SU-DHL-6 (cell line): ENCODE measurements at regions not wholly inside any gene's neighbourhood (a gene's known extent, or its start where the extent isn't known, plus 50 kb on each side); places are given as distances from the start of the nearest gene placed in this dataset.
"Not testable (repeated sequence)": the region's sequence is repeated elsewhere in the genome, so short reads cannot be mapped to it uniquely, and the experiment has no call there.

ENCODE experiments used
- H2AFZ ChIP-seq: fragments of 200-600 bp; sonication (generic); 2 replicates; pipeline ENCODE4 v1.6.1; 2014; ENCODE audit warnings: low read depth, mild to moderate bottlenecking, moderate library complexity, mixed read lengths, antibody characterized with exemption, low read length; ENCODE audit not compliant: severe bottlenecking
- H3F3A ChIP-seq: fragments of 200-600 bp; shearing (Covaris generic); 2 replicates; pipeline ENCODE4 v1.6.0; 2016; ENCODE audit warnings: antibody characterized with exemption, mild to moderate bottlenecking; ENCODE audit not compliant: insufficient read depth
- H3K27ac ChIP-seq: fragments of 200-600 bp; sonication (generic); 2 replicates; pipeline ENCODE4 v1.5.1; 2016; ENCODE audit warnings: low read depth, mild to moderate bottlenecking, low read length, moderate library complexity, mixed read lengths
- H3K27me3 ChIP-seq: fragments of 200-600 bp; sonication (generic), shearing (Covaris generic); 2 replicates; pipeline ENCODE4 v1.6.0; 2014; ENCODE audit warnings: mild to moderate bottlenecking, low read length
- H3K36me3 ChIP-seq: fragments of 200-600 bp; sonication (generic); 2 replicates; pipeline ENCODE4 v1.6.1; 2014; ENCODE audit warnings: mild to moderate bottlenecking, low read length, mixed read lengths
- H3K4me2 ChIP-seq: fragments of 300-600, 200-600 bp; shearing (Covaris generic), sonication (generic); 2 replicates; pipeline ENCODE4 v1.6.0; 2014; ENCODE audit warnings: low read length, low read depth, mild to moderate bottlenecking; ENCODE audit not compliant: poor library complexity, severe bottlenecking
- H3K4me3 ChIP-seq: fragments of 200-600 bp; sonication (generic); 2 replicates; pipeline ENCODE4 v1.5.1; 2014; ENCODE audit warnings: antibody characterized with exemption, low read length, mild to moderate bottlenecking, mixed read lengths; ENCODE audit not compliant: insufficient read depth, poor library complexity, severe bottlenecking
- H3K79me2 ChIP-seq: fragments of 200-600 bp; sonication (generic); 2 replicates; pipeline ENCODE4 v1.6.1; 2014; ENCODE audit warnings: mild to moderate bottlenecking, low read length, moderate library complexity; ENCODE audit not compliant: insufficient read depth
- H3K9ac ChIP-seq: fragments of 200-600 bp; sonication (generic); 2 replicates; pipeline ENCODE4 v1.7.0; 2014; ENCODE audit warnings: mild to moderate bottlenecking, low read length
- H3K9me2 ChIP-seq: fragments of 200-600 bp; sonication (generic); replicated peaks from 2 replicates; pipeline ENCODE4 v1.6.1; 2014; ENCODE audit warnings: low read length; ENCODE audit not compliant: insufficient read depth
- H3K9me3 ChIP-seq: fragments of 200-600 bp; sonication (generic); 2 replicates; pipeline ENCODE4 v1.6.1; 2014; ENCODE audit warnings: low read length, mixed read lengths; ENCODE audit not compliant: insufficient read depth
- H4K20me1 ChIP-seq: fragments of 200-600 bp; sonication (generic); 2 replicates; pipeline ENCODE4 v1.6.1; 2014; ENCODE audit warnings: low read depth, mild to moderate bottlenecking, antibody characterized with exemption, low read length, moderate library complexity, mixed read lengths
- EZH2phosphoT487 ChIP-seq: fragments of 200-600 bp; sonication (generic), shearing (Covaris generic); conservative IDR thresholded peaks from 2 replicates; pipeline ENCODE4 v1.6.1; 2018; ENCODE audit warnings: mild to moderate bottlenecking, antibody characterized with exemption, low read length, moderate library complexity, mixed read lengths
- TF ChIP-seq, protein P1 (sequence below): fragments of 200-600 bp; sonication (generic); IDR thresholded peaks from one replicate; pipeline ENCODE4 v1.5.1; 2017; ENCODE audit warnings: antibody characterized with exemption, mild to moderate bottlenecking, low read length, moderate library complexity; ENCODE audit not compliant: insufficient read depth, poor library complexity, severe bottlenecking

DNA sequence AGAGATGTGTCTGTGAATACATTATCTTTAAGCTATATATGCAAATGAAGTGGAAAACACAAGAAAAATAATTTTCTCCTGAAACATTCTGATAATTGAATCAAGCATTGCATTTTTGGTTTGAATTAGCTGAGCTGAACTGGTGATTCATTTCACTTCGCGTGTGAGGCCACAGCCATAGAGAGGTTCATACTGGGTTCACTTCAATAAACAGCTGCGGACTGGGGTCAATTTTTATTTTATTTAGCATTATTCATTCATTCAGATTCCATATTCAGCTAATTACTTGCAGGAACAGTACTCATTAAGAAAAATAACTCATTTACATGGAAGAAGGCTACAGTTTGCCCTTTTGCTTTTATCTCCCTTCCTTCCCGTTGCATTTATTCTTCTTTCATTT is 195.2 kb upstream of the LRIG3 start:
- H3K27me3 ChIP-seq = no peaks in the 10 kb centered on the region
- no peak overlapping the region for H3K4me3 ChIP-seq
- TF ChIP-seq EZH2phosphoT487 = no peak
- TF ChIP-seq, protein P1, sequence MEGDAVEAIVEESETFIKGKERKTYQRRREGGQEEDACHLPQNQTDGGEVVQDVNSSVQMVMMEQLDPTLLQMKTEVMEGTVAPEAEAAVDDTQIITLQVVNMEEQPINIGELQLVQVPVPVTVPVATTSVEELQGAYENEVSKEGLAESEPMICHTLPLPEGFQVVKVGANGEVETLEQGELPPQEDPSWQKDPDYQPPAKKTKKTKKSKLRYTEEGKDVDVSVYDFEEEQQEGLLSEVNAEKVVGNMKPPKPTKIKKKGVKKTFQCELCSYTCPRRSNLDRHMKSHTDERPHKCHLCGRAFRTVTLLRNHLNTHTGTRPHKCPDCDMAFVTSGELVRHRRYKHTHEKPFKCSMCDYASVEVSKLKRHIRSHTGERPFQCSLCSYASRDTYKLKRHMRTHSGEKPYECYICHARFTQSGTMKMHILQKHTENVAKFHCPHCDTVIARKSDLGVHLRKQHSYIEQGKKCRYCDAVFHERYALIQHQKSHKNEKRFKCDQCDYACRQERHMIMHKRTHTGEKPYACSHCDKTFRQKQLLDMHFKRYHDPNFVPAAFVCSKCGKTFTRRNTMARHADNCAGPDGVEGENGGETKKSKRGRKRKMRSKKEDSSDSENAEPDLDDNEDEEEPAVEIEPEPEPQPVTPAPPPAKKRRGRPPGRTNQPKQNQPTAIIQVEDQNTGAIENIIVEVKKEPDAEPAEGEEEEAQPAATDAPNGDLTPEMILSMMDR = no peak
- H3K9ac ChIP-seq = no peak overlapping the region
- no peaks in the 10 kb centered on the region for H3K9me2 ChIP-seq
- H3K36me3 ChIP-seq = no peaks in the 10 kb centered on the region
- no peak overlapping the region for H2AFZ ChIP-seq
- H3K79me2 ChIP-seq = no peaks in the 10 kb centered on the region
- H3K27ac ChIP-seq = no peak overlapping the region
- H3F3A ChIP-seq = no peaks in the 10 kb centered on the region
- H3K9me3 ChIP-seq = no peaks in the 10 kb centered on the region
- H3K4me2 ChIP-seq = no peak overlapping the region
- H4K20me1 ChIP-seq = no peaks in the 10 kb centered on the region

DNA sequence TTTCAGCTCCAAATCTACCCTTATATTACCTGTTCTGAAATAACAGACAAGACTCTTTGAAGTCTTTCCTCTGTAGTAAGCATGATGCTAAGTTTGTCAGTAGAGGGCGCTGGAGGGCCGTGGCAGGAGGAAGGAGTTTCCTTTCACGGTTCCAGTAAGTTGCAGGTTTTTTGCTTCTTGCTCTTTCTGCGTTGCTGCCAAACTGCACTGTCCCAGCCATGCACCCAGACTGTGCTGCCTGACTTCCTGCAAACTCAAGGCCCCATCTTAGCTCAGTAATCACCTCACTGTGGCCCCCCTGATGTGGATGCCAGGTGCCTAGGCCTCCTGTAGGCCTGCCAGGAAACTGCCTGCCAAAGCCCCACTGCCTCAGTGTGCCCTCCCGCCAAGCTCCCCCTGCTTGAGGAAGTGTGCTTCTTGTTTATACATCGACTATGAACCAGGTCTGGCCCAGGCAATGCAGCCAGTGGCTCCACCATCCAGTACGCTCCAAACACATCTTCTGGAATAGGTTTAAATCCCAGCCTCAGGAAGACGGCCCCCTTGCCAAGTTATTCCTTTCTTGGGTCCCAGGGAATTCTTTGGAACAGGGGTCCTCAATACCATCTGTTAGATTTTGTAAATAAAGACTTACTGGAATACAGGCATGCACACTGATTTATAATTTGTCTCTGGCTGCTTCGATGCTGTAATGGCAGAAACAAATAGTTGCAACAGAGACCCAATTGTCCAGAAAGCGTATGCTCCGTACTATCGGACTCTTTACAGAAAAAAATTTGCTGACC is 193.7 kb upstream of the LRIG3 start:
- no peaks in the 10 kb centered on the region for H3K79me2 ChIP-seq

DNA sequence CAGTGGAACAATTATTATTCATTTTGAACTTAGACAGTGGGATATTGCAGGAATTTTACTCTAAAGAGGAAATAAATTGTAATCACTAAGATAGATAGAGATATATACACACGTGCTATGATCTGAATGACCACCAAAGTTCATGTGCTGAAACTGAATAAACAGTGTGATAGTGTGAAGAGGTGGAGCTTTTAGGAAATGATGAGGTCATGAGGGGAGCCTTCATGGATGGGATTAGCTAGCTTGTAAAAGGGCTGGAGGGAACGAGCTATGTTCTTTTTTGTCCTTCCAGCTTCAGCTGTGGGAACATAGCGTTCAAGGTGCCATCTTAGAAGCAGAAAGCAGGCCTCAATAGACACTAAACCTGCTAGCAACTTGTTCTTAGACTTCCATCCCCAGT is 191.5 kb upstream of the LRIG3 start:
- no peaks in the 10 kb centered on the region for H3K79me2 ChIP-seq
- H3K27me3 ChIP-seq = no peaks in the 10 kb centered on the region
- H2AFZ ChIP-seq = no peak overlapping the region
- no peaks in the 10 kb centered on the region for H3K9me3 ChIP-seq
- H3K36me3 ChIP-seq = no peaks in the 10 kb centered on the region
- H3K27ac ChIP-seq = no peak overlapping the region
- no peaks in the 10 kb centered on the region for H4K20me1 ChIP-seq
- H3K9ac ChIP-seq = no peak overlapping the region
- no peak overlapping the region for H3K4me3 ChIP-seq
- no peaks in the 10 kb centered on the region for H3F3A ChIP-seq
- no peaks in the 10 kb centered on the region for H3K9me2 ChIP-seq
- TF ChIP-seq, protein P1 = no peak
- no peak for TF ChIP-seq EZH2phosphoT487
- H3K4me2 ChIP-seq = no peak overlapping the region

More for the DNA sequence above, 193.7 kb upstream of the LRIG3 start:
- H3K27ac ChIP-seq = no peak overlapping the region
- no peaks in the 10 kb centered on the region for H3K9me2 ChIP-seq
- H3K9me3 ChIP-seq = no peaks in the 10 kb centered on the region
- H3K9ac ChIP-seq = no peak overlapping the region
- H3K27me3 ChIP-seq = no peaks in the 10 kb centered on the region
- H4K20me1 ChIP-seq = no peaks in the 10 kb centered on the region
- no peak overlapping the region for H3K4me2 ChIP-seq
- H3K36me3 ChIP-seq = no peaks in the 10 kb centered on the region
- peak overlapping the region; percentile 23 for H2AFZ ChIP-seq
- TF ChIP-seq EZH2phosphoT487 = no peak
- TF ChIP-seq, protein P1 = peak; percentile 57
- H3F3A ChIP-seq = no peaks in the 10 kb centered on the region
- H3K4me3 ChIP-seq = no peak overlapping the region

DNA sequence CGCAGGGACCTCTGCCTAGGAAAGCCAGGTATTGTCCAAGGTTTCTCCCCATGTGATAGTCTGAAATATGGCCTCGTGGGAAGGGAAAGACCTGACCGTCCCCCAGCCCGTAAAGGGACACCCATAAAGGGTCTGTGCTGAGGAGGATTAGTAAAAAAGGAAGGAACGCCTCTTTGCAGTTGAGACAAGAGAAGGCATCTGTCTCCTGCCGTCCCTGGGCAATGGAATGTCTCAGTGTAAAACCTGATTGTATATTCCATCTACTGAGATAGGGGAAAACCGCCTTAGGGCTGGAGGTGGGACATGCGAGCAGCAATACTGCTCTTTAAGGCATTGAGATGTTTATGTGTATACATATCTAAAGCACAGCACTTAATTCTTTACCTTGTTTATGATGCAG is 188.2 kb upstream of the LRIG3 start:
- not testable (repeated sequence) for H3K4me2 ChIP-seq, H3K9me3 ChIP-seq, H3K27me3 ChIP-seq, H3K27ac ChIP-seq, H3K4me3 ChIP-seq, H3K36me3 ChIP-seq, H2AFZ ChIP-seq, H4K20me1 ChIP-seq, H3K79me2 ChIP-seq, H3K9me2 ChIP-seq, H3F3A ChIP-seq, H3K9ac ChIP-seq
